ENCODE measurements at regions not wholly inside any gene's neighbourhood (a gene's known extent, or its start where the extent isn't known, plus 50 kb on each side); places are given as distances from the start of the nearest gene placed in this dataset.

DNA sequence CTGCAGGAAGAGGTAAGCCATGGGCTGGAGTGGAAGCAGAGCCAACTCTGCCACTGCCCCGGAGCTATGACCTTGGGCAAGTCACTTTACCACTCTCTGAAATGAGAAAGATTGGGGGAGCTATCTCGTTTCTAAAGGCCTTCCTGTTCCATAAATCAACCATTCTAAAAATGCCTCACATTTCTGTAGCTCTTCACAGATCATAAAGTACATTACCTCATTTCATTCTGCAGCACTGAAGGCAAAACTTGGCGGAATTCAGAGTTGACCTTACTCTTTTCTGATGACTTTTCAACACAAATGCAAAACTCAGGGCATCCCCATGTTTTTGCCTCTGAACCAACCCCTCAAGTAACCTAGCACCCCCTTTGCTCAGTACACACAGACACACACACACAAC, 404.0 kb upstream of the NFIA start:
- no peak for DNase-seq (ENCODE audit: low read depth)
- TF ChIP-seq, protein P1, sequence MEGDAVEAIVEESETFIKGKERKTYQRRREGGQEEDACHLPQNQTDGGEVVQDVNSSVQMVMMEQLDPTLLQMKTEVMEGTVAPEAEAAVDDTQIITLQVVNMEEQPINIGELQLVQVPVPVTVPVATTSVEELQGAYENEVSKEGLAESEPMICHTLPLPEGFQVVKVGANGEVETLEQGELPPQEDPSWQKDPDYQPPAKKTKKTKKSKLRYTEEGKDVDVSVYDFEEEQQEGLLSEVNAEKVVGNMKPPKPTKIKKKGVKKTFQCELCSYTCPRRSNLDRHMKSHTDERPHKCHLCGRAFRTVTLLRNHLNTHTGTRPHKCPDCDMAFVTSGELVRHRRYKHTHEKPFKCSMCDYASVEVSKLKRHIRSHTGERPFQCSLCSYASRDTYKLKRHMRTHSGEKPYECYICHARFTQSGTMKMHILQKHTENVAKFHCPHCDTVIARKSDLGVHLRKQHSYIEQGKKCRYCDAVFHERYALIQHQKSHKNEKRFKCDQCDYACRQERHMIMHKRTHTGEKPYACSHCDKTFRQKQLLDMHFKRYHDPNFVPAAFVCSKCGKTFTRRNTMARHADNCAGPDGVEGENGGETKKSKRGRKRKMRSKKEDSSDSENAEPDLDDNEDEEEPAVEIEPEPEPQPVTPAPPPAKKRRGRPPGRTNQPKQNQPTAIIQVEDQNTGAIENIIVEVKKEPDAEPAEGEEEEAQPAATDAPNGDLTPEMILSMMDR (IDR thresholded peaks at IDR 0.05; ENCODE audit: insufficient read depth, low read depth, low read length, missing control alignments): no peak
- no peak overlapping the region for H3K4me3 ChIP-seq (ENCODE audit: low read depth, low read length)

DNA sequence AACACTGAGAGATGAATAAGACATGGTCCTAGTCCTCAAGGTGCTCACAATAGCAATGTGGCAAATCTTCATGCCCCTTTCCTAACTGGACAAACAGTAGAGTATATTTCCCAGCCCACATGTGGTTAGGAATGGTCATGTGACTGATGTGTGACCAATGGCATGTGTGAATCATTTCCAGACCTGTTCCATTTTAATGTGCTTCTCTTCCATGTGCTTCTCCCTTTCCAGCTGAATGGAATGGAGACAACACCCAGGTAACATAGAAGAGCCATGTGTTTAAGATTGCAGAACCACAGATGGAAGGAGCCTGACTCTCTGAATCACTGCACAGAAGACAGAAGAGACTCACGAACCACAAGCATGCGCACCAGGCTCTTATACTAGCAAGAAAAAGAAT, 409.9 kb upstream of the NFIA start:
- DNase-seq (ENCODE audit: low read depth): no peak
- TF ChIP-seq, protein P1 (IDR thresholded peaks at IDR 0.05; ENCODE audit: insufficient read depth, low read depth, low read length, missing control alignments): no peak
- H3K4me3 ChIP-seq (ENCODE audit: low read depth, low read length): no peak overlapping the region

DNA sequence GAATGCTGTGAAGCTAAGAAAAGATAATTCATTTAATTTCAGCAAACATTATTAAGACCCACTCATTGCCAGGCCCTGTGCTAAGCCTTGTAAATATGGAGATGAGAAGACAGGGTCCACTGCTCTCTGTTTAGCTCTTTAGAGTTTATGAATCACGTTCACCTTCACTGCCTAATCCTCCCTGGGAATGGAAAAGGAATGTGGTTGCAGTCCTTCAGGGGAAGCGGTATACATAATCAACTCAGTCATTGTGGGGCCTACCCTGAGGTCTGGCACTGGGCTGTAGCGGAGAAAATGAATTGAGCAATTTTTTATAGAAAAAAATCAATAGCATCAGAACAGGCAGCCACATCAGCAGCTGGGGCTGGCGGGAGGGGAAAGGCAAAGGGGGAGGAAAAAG, 412.1 kb upstream of the NFIA start:
- TF ChIP-seq, protein P1 (IDR thresholded peaks at IDR 0.05; ENCODE audit: insufficient read depth, low read depth, low read length, missing control alignments): no peak
- DNase-seq (ENCODE audit: low read depth): no peak
- H3K4me3 ChIP-seq (ENCODE audit: low read depth, low read length): no peak overlapping the region

DNA sequence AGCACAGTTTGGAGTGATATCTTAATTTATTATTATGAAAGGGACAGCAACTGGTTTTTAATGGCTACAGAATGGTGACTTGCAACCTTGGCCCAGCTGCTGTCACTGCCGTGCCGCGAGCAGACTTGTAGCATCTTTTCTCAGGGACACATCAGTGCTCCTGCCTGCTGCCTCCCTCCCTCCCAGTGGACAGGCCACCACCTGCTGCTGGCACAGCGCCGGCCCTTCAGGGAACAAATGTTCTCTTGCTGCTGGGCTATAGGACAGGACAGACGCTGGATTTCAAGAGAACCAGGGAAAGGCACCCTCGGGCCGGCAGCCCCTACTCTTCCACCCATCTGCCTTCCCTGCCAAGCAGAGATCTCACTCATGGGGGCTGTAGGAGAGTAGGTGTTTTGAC, 413.8 kb upstream of the NFIA start:
- TF ChIP-seq, protein P1 (IDR thresholded peaks at IDR 0.05; ENCODE audit: insufficient read depth, low read depth, low read length, missing control alignments): no peak
- DNase-seq (ENCODE audit: low read depth): no peak
- no peak overlapping the region for H3K4me3 ChIP-seq (ENCODE audit: low read depth, low read length)

DNA sequence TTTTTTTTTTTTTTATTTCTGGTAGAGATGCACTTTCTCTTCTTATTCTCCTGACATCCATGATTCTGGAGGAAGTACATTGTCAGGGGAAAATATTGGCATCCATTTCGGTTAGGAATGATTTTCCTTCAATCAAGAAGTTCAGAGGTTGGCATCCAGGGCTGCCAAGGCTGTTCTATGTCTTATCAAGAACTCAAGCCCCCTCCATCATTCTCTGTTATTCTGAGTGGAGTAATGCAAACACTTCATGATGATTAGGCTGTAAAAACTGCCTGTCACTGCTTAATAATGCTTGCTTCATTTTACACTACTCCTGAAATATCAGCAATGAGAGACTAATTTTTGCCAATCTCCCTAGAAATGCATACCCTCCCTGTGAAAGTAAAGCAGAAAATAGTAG, 417.1 kb upstream of the NFIA start:
- H3K4me3 ChIP-seq (ENCODE audit: low read depth, low read length): no peak overlapping the region
- TF ChIP-seq, protein P1 (IDR thresholded peaks at IDR 0.05; ENCODE audit: insufficient read depth, low read depth, low read length, missing control alignments): no peak
- DNase-seq (ENCODE audit: low read depth): no peak

DNA sequence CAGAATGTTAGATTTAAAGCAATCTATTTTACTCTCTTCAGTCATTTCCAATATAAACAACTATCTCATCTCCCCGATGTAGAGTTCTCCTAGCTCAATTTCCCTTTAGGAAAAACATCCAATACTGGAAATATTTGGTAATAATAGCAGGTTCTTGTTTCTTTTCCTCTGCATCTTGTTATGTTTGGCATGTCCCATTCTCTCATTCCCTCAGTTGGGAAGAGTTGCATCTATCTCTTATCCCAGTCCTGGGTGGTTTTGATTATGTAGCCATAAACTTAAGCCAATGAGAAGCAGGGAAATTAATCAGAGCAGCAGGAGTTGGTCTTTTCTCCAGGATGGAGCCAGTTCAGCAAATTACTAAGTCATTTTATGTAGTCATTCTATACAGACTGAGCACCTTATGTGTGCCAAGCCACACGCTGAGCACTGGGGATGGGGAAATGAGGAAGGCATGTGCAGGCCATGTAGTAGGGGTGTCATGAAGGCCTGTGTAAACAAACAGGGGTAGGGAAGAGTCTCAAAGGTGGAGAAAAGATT, 418.2 kb upstream of the NFIA start:
- TF ChIP-seq, protein P1 (IDR thresholded peaks at IDR 0.05; ENCODE audit: insufficient read depth, low read depth, low read length, missing control alignments): no peak
- H3K4me3 ChIP-seq (ENCODE audit: low read depth, low read length): no peak overlapping the region

DNA sequence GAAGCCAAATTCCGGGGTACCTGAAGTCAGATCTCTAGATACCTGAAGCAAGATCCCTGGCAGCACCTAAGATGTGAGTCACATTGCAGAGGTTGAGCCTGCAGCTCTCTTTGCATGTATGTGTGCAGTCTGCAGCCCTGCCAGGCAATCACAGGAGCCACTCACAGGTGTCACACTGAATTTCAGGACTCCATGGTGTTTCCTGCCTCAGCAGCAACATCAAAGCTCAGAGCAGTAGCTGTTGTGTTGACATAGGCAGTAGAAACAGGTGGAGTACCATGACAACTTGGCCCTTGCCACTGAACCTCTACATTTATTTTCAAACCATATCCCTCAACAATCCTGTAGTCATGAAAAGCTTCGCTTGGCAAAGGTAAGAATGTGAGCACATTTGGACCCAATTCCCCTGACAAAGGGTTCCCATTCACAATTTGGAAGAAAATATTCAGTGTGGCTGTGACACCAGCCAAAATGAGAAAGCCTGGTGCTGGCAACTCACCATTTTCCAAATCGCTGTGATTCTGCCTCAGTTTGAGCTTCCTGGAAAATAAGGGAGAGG, 419.8 kb upstream of the NFIA start:
- TF ChIP-seq, protein P1 (IDR thresholded peaks at IDR 0.05; ENCODE audit: insufficient read depth, low read depth, low read length, missing control alignments): no peak
- DNase-seq (ENCODE audit: low read depth): no peak

More for the DNA sequence above, 418.2 kb upstream of the NFIA start:
- DNase-seq (ENCODE audit: low read depth): no peak

More for the DNA sequence above, 419.8 kb upstream of the NFIA start:
- H3K4me3 ChIP-seq (ENCODE audit: low read depth, low read length): no peak overlapping the region
